GM18858 (cell line): ENCODE measurements at regions not wholly inside any gene's neighbourhood (a gene's known extent, or its start where the extent isn't known, plus 50 kb on each side); places are given as distances from the start of the nearest gene placed in this dataset.
"Not testable (repeated sequence)": the region's sequence is repeated elsewhere in the genome, so short reads cannot be mapped to it uniquely, and the experiment has no call there.

Source experiments
- ATAC-seq: cut with Tn5 transposase; IDR thresholded peaks from one replicate; pipeline ENCODE4 v1.9.1; 2021; ENCODE audit not compliant: unreplicated experiment

DNA sequence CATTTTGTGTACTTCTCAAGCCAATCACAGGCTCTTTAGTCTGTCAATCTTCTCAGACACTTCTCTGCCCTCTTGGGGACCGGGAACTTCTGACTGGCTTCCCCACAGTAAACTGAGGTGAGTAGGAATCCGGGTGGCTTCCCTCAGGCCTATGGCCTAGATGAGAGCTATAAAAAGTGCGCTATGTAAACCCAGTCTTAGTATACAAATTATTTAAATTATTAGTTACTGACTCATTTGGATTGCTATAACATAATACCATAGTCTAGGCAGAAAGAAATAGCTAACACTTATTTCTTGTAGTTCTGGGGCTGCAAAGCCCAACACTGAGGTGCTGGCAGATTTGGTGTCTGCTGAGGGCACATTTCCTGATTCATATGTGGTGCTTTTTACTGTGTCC is 109.2 kb upstream of the MCHR2 start:
- ATAC-seq: no peak

DNA sequence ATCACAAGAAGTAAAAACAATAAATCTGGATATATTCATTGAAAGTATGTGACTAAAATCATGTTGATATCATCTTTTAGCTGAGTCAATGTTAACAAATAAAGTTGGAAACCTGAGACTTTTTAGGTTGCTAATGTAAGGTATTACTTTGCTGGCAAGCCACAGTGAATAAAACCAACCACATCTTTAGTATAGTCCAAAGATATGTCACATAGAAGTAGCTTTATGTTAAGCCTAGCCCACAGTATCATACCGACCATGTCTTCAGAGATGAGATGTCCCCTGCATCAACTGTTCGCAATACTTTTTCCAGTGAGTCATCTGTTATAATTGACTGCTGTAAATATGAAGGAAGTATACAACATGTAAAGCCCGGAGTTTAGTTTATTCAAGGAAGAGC is 107.6 kb upstream of the MCHR2 start:
- no peak for ATAC-seq

DNA sequence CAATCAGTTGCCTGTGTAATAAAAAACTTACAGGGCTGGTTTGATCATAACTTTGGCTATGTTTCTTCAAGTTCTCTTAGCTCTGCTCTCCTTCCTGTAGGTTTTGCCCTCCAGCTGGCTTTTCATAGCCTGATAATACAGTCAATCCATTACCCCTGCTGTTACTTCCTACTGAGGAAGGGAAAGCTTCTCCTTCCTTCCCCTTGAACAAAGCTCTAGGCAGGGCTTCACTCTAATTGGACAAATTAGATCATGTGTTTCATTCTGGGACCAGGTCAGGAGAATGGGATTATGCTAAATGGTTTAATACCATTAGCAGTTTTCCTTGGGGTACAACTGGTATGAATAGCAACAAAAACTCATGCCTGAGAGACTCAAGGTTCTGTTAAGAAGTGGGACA is 106.8 kb upstream of the MCHR2 start:
- no peak for ATAC-seq

GRCh38 chr6:100099189-100100074 is 105.4 kb upstream of the MCHR2 start:
- ATAC-seq: no peak

- no peak for ATAC-seq
Measured at GRCh38 chr6:100096936-100097335, 102.9 kb upstream of the MCHR2 start.

DNA sequence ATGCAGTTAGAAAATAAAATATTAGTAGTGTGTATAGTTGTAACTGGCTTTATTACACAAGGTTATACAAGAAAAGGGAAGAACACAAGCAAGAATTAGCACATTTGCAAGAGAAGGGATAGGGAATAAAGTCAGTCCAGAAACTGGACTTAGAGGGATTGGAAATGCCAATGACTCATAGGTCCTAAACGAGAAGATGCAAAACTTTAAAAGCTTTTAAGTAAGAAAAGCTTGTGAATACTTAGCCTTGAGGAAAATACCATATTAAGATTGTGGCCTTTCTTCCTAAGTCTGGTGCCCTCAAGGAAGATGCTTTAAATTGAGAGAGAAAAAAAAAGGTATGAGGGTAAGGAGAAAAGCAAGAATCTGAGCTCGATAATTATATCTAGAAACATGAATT is 102.3 kb upstream of the MCHR2 start:
- no peak for ATAC-seq

DNA sequence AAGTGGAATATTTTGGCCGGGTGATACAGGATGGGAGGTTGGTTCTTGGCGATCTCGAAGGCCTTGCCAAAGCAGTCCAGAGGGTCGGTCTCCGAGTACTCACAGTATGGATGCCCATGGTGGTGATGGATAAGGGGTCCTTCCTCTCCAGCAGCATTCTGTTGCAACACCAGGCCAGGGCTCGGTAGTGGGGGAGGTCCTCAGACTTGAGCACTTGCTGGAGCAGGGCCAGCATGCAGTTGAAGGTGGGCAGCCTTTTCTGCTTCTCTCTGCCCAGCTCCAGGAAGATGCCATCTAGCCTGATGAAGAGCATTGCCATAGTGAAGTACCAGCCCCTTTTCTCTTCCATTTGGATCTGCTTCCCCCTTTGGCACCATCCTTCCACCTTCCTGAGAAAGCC is 99.4 kb upstream of the MCHR2 start:
- ATAC-seq: no peak

- no peak for ATAC-seq
Measured at GRCh38 chr6:100088009-100088408, 94.0 kb upstream of the MCHR2 start.

DNA sequence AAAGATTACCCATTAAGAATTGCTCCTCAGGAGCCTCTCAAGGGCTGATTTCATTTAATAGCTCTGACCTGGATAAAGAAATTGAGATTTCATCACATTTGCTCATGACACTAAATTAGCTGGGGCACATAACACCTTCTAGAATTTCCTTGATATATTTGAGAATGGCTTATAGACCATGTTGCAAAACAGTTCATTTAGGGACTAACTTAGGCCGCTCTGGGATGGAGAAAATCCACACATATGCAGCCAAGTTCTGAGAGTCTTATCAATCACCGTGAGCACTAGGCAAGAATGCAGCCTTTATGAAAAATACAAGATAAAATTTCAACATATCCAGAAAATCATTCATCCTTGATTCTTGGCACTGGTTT is 91.0 kb upstream of the MCHR2 start:
- no peak for ATAC-seq

DNA sequence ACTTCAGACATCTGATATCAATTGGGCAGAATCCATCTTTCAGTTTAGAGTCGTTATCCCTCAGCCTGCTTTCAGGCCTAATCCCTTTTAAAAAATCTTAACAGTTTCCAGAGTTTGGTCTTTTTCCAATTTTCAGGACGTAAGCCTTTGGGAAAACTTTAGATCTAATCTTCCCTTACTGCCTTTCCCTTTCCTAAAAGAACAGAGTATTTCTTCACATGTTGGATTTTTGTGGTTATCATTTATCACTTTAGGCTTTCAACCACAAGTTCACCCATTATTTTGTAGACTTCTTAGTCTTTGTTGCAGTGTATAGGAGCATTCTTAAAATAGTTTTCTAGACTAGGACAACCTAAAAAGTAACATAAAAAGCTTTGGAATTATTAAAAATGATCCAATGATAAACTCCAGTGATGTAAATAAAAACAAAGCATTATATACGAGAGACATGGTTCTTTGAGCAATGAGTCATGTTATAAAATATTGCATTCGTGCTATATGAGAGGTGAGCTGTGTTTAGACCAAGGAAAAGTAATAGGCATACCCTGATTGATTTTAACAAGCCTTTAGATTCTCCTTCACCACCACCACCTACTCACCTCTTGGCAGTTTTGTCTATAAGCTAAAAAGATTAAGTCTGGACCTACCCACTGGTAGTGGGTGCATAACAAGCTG is 90.4 kb upstream of the MCHR2 start:
- no peak for ATAC-seq

DNA sequence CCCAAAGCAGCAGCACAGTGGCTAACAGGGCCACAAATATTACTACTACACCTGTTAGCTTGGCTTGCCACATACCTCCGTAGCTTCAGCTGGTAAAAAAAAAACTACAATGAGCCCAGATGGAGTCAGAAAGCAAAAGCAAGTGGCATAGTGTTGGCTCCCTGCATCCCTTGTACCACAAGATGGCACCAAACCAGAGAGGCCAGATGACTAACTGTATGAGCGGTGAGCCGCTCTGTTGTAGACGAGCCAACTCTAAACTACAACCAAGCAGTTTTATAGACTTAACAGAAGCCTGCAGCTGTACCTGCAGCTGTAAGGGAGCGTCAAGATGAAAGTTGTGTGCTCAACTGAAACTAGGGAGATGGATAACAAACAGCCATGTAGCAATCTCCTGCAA is 84.5 kb upstream of the MCHR2 start:
- no peak for ATAC-seq

- no peak for ATAC-seq
Measured at GRCh38 chr6:100065348-100065747, 71.3 kb upstream of the MCHR2 start.

DNA sequence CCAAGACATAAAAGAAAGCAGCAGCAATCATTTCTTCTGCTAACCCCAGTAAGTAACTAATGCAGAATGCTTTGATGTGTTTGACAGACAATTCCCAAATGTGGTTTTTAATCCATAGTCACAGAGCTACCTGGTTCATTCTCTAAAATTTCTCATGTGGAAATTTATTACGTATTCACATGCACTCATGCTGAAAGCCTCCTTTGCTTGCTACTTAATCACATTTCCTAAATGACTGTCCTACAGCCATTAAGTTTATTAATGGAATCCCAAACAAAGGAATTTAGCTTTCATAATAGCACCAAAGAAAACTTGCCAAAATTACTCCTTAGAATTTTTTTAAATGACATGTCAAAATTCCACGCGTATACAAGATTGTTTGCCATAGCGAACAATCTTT is 68.6 kb upstream of the MCHR2 start:
- no peak for ATAC-seq

DNA sequence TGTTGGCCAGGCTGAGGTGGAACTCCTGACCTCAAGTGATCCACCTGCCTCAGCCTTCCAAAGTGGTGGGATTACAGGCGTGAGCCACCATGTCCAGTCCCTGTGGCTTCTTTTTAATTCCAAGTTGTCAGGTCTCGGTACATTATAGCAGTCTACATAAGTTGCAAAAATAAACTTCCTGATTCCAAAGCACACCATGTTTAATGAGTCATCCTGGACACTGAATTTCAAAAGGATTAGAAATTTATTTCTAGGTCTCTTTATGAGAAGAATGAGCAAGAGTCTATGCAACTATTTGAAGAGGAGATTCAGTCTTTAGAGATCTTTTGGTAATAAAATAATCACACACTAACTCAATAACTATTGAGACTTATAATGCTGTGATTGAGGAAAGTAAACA is 63.9 kb upstream of the MCHR2 start:
- no peak for ATAC-seq

GRCh38 chr6:100050550-100050949 is 56.5 kb upstream of the MCHR2 start:
- no peak for ATAC-seq

- ATAC-seq: not testable (repeated sequence)
Measured at GRCh38 chr6:100043961-100044360, 49.9 kb upstream of the MCHR2 start.
